NCI-H1930 (cell line): ENCODE measurements at regions not wholly inside any gene's neighbourhood (a gene's known extent, or its start where the extent isn't known, plus 50 kb on each side); places are given as distances from the start of the nearest gene placed in this dataset.

Experiments
- DNase-seq, 2 experiments: peaks; one replicate each; lab custom pipeline; 2025; lab: John Stamatoyannopoulos, UW

- DNase-seq: no peak
Measured at GRCh38 chrX:45872480-45872879, 671.8 kb upstream of the DIPK2B start.

GRCh38 chrX:45868425-45868824, 667.7 kb upstream of the DIPK2B start:
- DNase-seq: no peak

DNA sequence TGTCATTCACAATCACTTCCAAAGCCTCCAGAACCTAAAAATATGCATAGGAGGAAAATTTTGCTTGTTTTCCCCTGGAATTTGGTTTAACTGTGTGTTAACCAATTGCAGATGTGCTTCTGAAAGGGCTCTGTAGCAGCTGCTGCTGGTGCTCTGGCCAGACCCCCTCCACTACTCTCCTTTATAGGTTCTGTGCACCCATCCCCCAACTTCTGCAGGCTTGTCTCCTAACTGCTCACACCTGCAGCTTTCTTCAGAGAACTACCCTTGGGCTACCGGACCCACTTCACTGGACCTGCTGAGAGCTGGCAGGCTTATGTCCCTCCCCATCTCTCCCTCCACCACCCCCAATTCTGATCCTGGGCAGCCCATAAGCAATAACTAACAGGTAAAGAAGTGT, 662.1 kb upstream of the DIPK2B start:
- DNase-seq: no peak

DNA sequence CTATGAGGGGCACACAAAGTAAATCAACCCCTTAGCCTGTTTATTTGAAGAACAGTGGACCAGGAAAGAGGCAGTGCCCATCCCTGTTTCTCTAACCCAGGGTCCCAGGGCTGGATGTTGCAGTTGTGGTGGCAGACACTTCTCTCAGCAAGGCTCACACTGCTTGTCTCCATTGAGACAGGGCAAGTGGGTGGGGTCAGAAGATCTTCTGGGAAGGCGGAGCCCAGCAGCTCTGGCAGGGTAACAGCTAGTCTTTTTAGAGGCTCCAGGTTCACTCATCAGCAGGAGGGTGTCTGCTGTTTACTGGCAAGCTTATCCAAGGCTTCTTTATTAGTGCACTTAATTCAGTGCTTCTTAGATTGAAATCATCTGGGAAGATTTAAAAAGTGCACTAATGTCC, 659.8 kb upstream of the DIPK2B start:
- DNase-seq: no peak

- no peak for DNase-seq
Measured at GRCh38 chrX:45859407-45859806, 658.7 kb upstream of the DIPK2B start.

DNA sequence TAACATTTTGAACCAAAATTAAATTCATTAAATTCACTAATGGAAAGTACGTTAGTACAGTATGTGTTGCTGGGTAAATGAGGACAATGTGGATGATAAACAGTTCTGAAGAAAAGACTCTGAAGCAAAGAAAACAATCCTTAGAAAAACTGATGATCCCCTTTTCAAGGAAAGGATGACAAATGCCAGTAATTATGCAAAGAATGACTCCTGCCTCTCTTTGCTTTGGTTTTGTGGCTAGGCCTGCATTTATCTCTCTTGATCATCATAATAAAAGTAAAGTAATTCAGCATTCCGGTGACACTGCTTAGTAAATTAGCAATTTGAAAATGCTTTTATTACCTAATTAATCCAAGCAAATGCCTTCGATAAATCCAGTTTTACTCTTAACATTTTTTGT, 652.2 kb upstream of the DIPK2B start:
- no peak for DNase-seq

- peak in 1 of 2 experiments; percentile 17 for DNase-seq
Measured at GRCh38 chrX:45851434-45851991, 650.8 kb upstream of the DIPK2B start.

GRCh38 chrX:45850775-45851433, 650.2 kb upstream of the DIPK2B start:
- peak in 1 of 2 experiments; percentile 19 for DNase-seq

DNA sequence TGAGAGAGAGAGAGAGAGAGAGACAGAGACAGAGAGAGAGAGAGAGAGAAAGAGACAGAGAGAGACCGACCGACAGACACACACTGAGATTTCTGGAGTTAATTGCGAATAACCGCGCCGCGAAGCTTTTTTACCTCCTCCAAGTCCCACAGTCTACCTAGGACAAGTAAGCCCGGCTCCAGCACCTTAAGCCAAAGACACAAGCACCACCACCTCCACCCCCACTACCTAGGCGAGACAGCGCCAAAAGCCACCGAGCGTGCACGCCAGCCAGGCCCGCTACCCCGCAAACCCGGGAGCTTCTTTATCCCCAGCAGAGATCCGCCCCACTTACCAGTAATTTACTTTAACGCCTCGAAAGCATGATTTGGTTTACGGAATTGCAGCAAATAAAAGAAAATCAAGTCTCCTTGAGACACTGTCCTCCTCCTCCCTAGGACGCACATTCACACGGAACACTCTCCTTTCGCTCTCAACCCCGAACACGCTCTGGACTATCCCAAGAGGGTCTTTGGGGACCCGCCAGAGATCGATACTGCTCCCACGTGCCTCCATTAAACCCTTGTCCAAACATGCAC, 649.6 kb upstream of the DIPK2B start:
- DNase-seq: no peak

DNA sequence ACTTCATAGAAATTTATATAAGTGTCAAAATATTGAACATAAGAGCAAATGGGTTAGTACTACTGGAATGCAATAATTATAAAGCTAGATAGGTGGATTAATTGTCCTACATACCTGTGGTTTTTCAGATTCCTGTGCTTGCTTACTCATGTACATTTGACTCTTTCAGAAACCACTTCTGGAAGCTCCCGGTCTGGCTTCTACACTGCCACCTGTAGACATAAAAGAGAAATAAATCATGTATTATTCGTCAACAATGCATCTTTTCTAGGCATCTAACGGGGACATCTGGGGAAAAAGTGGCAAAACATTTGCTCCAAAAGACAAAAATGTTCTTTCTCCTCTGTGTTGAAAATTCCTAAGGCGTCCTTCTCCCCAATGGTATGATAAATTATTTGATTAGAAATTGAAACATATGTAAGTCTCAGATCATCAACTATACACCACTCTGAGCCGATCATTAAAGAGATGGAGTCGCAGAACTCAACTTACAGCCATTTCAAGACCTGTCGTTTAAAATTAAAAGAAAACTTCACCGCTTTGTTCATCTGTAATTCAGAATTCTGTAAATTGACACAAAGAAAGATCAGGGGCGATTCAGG, 648.7 kb upstream of the DIPK2B start:
- no peak for DNase-seq

DNA sequence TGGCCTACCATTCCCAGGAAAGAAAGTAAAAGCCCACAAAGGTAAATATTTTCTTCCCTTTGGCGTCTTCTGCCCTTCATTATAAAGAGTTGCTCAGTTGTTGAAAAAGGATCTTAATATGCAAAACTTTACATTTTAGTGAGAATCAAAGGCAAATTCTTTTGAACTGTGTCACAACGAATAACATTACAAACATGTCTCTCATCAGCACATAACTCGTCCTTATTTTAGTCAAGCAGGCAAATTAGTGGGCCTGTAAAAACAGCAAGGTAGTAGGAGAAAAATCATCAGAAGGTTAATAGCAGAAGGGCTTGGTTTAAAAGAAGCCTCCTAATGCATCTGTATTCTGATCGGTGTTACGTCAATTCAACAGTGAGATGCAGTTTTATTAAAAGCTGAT, 647.3 kb upstream of the DIPK2B start:
- DNase-seq: no peak

GRCh38 chrX:45846328-45846727, 645.7 kb upstream of the DIPK2B start:
- no peak for DNase-seq

DNA sequence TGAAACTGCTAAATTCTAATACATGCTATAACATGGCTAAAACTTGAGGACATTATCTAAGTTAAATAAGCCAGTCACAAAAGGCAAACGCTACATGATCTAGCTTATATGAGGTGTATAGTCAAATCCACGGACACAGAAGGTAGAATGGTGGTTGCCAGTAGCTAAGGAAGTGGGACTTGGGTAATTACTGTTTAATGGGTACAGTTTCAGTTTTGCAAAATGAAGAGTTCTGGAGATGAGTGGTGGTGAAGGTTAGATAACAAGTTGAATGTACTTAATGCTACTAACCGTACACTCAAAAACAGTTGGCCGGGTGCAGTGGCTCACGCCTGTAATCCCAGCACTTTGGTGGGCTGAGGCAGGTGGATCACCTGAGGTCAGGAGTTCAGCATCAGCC, 644.5 kb upstream of the DIPK2B start:
- no peak for DNase-seq

DNA sequence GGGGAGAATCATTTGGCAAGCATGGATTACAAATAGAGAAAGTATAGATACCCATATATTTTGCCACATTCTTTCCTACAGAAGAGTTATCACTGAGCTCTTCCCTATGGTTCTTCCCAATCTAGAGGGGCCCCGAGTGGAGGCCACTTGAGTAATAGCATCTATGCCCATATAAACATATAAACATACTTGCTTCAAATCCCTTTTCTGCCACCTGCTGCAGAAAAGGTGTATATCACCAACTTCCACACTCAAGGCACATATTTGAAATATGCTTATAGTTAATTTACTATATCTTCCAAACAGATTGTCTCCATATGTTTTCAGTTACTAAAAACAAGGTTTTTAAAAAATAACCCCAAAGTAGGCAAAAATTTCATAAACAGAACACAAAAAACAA, 642.8 kb upstream of the DIPK2B start:
- DNase-seq: no peak

DNA sequence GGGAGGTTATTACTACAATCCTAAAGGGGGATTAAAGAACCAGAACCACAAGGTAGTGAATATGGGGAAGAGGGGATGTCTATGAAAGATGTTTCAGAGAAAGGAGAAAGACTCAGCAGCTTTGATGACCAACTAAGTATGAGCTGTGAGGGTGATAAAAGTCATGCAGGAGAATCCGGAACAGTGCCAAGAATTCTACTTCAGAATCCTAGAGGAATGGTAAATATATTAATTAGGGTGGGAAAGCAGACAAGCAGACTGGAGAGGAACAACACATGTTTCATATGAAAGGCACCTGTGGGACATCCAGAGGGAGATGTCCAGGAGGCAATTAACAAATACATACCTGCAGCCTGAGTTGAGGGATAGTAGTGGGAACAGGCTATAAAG, 642.2 kb upstream of the DIPK2B start:
- DNase-seq: no peak

- no peak for DNase-seq
Measured at GRCh38 chrX:45842207-45842925, 641.7 kb upstream of the DIPK2B start.

GRCh38 chrX:45840411-45840950, 639.8 kb upstream of the DIPK2B start:
- no peak for DNase-seq

- DNase-seq: no peak
Measured at GRCh38 chrX:45830343-45830742, 629.7 kb upstream of the DIPK2B start.

DNA sequence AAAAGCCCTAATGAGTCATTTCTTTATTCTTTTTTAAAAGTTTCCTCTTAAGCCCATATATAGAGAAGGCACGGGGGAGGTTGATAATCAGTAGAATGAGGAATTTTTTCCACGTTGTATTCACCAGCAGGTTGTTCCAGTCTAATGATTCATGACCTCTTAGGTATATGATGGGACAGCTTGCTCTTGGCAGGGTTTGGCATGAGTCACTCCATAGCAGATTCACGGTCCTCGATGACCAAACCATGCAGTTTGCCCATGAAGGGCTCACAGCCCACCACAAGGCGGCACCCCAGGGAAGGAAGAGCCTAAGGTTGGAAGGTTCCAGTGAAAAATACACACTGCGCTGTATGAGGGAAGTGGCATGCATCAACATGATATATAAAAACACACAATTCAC, 623.8 kb upstream of the DIPK2B start:
- no peak for DNase-seq

DNA sequence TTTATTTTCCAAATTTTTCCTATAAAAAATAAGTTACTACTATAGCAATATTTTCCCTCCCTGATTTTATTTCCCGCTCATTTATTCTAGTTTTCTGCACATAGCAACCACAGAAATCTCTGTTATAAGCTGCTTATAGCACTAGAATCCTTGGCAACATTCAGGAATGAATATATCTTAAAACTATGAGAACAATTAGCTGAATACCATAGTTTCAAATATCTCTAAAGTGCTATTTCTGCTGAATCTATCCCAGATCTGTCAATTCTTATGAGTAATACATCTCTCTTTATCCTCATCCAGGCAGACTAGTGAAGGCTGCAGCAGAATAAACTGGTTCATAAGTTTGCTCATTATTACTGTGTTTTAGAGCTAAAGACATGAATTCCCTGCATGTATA, 622.9 kb upstream of the DIPK2B start:
- DNase-seq: no peak

- DNase-seq: no peak
Measured at GRCh38 chrX:45822124-45822523, 621.4 kb upstream of the DIPK2B start.

GRCh38 chrX:45818913-45819312, 618.2 kb upstream of the DIPK2B start:
- DNase-seq: no peak

- no peak for DNase-seq
Measured at GRCh38 chrX:45815441-45815840, 614.8 kb upstream of the DIPK2B start.
